ENCODE measurements at regions not wholly inside any gene's neighbourhood (a gene's known extent, or its start where the extent isn't known, plus 50 kb on each side); places are given as distances from the start of the nearest gene placed in this dataset.

DNA sequence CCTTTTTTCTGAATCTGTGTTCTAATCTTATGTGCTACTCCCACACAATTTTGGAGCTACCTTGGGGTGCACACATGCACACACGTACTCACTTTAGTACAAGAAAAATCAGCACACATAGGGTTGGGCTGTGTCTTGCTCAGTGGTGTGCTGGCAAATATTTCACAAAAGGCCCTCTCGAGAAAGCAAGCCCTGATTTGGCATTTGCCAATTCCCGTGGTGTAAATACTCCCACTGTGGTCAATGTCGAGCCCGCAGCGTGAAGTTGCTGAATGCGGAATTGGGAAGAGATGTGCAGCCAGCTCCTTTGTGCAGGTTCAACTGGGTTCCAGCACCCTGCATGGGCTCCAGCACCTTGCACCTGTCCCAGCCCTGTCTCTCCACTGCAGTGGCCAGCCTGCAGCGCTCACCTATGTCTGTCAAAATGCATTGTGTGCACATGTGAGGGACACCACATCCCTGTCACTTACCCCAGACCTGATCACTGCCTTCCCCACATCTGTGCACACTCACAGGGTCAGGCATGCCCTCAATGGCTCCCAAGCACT is 78.4 kb upstream of the WNT4 start:
- H3K4me3 ChIP-seq (ENCODE audit: extremely low read depth in 1 of 4, insufficient read depth in 2 of 4, low read depth in 3 of 4, low read length in 4 of 4): no peak overlapping the region
- H4K5ac ChIP-seq (ENCODE audit: insufficient read length, low read depth, low read length): peak overlapping the region; percentile 1
- ChIA-PET CTCF (ENCODE audit: partially characterized antibody) (interaction anchor here (1.0 to 1.2 kb wide), 2 partner anchors 28 to 39 kb away, joined by 3 read pairs; no protein-coding TSS in a partner anchor), POLR2A (ENCODE audit: partially characterized antibody) (no interaction called here)
- H2BK15ac ChIP-seq (ENCODE audit: low read length): peak overlapping the region; percentile 93; the same call in 1 of the 2 replicates
- 0 out of 2 replicates have a peak overlapping the region, but pooled peaks have one; percentile 65 for H2AK5ac ChIP-seq (ENCODE audit: low read depth, low read length)
- 0 out of 7 replicates have a peak, but pooled peaks cover 0 to 3% (median 0%) of the 10 kb centered on the region in 4 experiments for H3K4me1 ChIP-seq (replicated peaks in 1 of 4; ENCODE audit: control insufficient read depth in 3 of 4, insufficient read depth in 4 of 4, low read length in 3 of 4)
- H4K20me1 ChIP-seq (replicated peaks in 1 of 2; ENCODE audit: control insufficient read depth in 1 of 2, insufficient read depth in 2 of 2, low read length in 2 of 2): no peaks in the 10 kb centered on the region
- no peak overlapping the region for H3K9ac ChIP-seq (replicated peaks in 1 of 4; ENCODE audit: extremely low read depth in 1 of 4, low read depth in 3 of 4, low read length in 3 of 4)
- no peak overlapping the region for H3K56ac ChIP-seq (replicated peaks; ENCODE audit: insufficient read length, low read depth, low read length)
- H3K23me2 ChIP-seq (ENCODE audit: low read depth, low read length): no peaks in the 10 kb centered on the region
- WGBS, 2 experiments (ENCODE audit: extremely low coverage in 1 of 2, insufficient coverage in 1 of 2, insufficient read length in 1 of 2, insufficient replicate concordance in 2 of 2, low coverage in 1 of 2, low lambda C conversion rate in 2 of 2, missing lambda C conversion rate in 1 of 2): 84% methylated on average over 8 of the region's 8 CpGs; no CpG with 5 or more reads in 1 of the 2 experiments
- H3K27me3 ChIP-seq (replicated peaks in 1 of 4; ENCODE audit: control insufficient read depth in 3 of 4, extremely low read depth in 1 of 4, insufficient read depth in 3 of 4, low read length in 3 of 4): peaks cover 0 to 3% (median 0%) of the 10 kb centered on the region in 4 experiments; a peak in 1 of 7 replicates
- no peak overlapping the region for H2BK120ac ChIP-seq (replicated peaks; ENCODE audit: low read depth, low read length)
- H3K79me2 ChIP-seq (ENCODE audit: control insufficient read depth in 1 of 2, insufficient read depth in 2 of 2, low read length in 2 of 2): no peaks in the 10 kb centered on the region
- H2AFZ ChIP-seq (ENCODE audit: low read length): no peak overlapping the region
- H3K23ac ChIP-seq (ENCODE audit: insufficient read length): no peak overlapping the region
- no peak for FAIRE-seq
- H3K79me1 ChIP-seq (ENCODE audit: low read depth, low read length): no peaks in the 10 kb centered on the region; the same call in 1 of the 2 replicates
- H3K4me2 ChIP-seq (ENCODE audit: insufficient read depth in 1 of 2, low read depth in 2 of 2, low read length in 2 of 2): no peak overlapping the region
- no peak overlapping the region for H2BK5ac ChIP-seq (ENCODE audit: low read depth, low read length)
- DNase-seq (ENCODE audit: low read depth in 1 of 2, low spot score in 2 of 2): no peak
- peaks cover 3 to 4% of the 10 kb centered on the region in 2 experiments; a peak in 1 of 4 replicates for H3K9me3 ChIP-seq (ENCODE audit: insufficient read depth in 2 of 2, low read depth in 1 of 2, low read length in 1 of 2)
- H3K18ac ChIP-seq (ENCODE audit: extremely low read depth, low read length): no peak overlapping the region
- no peak overlapping the region for H4K8ac ChIP-seq (ENCODE audit: extremely low read depth, insufficient read depth, low read length)
- H2BK12ac ChIP-seq (ENCODE audit: low read depth, low read length): no peak overlapping the region
- H3K36me3 ChIP-seq (ENCODE audit: control insufficient read depth in 2 of 4, insufficient read depth in 4 of 4, low read length in 3 of 4): no peaks in the 10 kb centered on the region
- no peak overlapping the region for H3K27ac ChIP-seq (ENCODE audit: low read depth, low read length)
- no peak overlapping the region for H3K4ac ChIP-seq (replicated peaks; ENCODE audit: insufficient read length, low read depth, low read length)
- peak overlapping the region; percentile 5 for H4K91ac ChIP-seq (replicated peaks; ENCODE audit: insufficient read length, low read length)
- H2BK20ac ChIP-seq (ENCODE audit: low read length): no peak overlapping the region; the same call in 1 of the 2 replicates
- no peak overlapping the region for H3K14ac ChIP-seq (ENCODE audit: insufficient read length)

Data from H1 (cell line).